IPS-20b (cell line): ENCODE measurements at regions not wholly inside any gene's neighbourhood (a gene's known extent, or its start where the extent isn't known, plus 50 kb on each side); places are given as distances from the start of the nearest gene placed in this dataset.
"Not testable (repeated sequence)": the region's sequence is repeated elsewhere in the genome, so short reads cannot be mapped to it uniquely, and the experiment has no call there.

ENCODE experiments used
- H3K27ac ChIP-seq: one replicate; pipeline ENCODE4 v1.5.1; 2013; ENCODE audit warnings: low read length
- H3K27me3 ChIP-seq: 2 replicates; pipeline ENCODE4 v1.6.1; 2013; ENCODE audit warnings: mild to moderate bottlenecking, low read length, inconsistent platforms; ENCODE audit not compliant: insufficient read depth
- H3K36me3 ChIP-seq: 2 replicates; pipeline ENCODE4 v1.6.1; 2013; ENCODE audit warnings: low read depth, mild to moderate bottlenecking, inconsistent platforms, low read length, moderate library complexity; ENCODE audit not compliant: insufficient read depth
- H3K4me1 ChIP-seq: 2 replicates; pipeline ENCODE4 v1.6.1; 2013; ENCODE audit warnings: mild to moderate bottlenecking, control low read depth, inconsistent platforms, low read length, moderate library complexity; ENCODE audit not compliant: insufficient read depth
- H3K4me3 ChIP-seq: 2 replicates; pipeline ENCODE4 v1.5.1; 2013; ENCODE audit warnings: mild to moderate bottlenecking, low read length, inconsistent platforms
- H3K9ac ChIP-seq: 2 replicates; pipeline ENCODE4 v1.6.1; 2013; ENCODE audit warnings: low read depth, mild to moderate bottlenecking, inconsistent platforms, low read length, moderate library complexity
- H3K9me3 ChIP-seq: 2 replicates; pipeline ENCODE4 v1.6.1; 2013; ENCODE audit warnings: mild to moderate bottlenecking, low read depth, low read length, inconsistent platforms; ENCODE audit not compliant: insufficient read depth

DNA sequence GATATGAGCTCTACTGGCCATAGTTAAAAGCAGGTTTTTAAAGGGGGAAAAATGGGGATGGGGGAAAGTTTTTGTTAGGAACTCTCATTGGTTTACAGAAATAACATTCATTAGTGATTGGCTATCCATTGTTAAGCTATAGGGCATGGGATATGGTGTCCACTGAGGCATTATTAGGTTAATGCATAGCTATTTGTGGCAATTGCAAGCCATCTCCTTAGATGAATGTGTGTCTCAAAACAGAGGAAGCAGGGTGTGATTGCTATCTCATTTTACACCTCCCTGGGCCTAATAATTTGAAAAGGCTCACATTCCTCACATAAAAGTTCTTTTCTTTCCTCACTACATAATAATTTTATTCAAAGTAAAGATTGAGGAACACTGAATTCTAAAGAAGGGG, 396.6 kb downstream of the TAFA4 start:
- no peak overlapping the region for H3K27ac ChIP-seq
- H3K9me3 ChIP-seq, result peaks cover 4% of the 10 kb centered on the region; the same call in 1 of the 2 replicates
- no peaks in the 10 kb centered on the region for H3K36me3 ChIP-seq
- H3K4me3 ChIP-seq, result no peak overlapping the region
- no peaks in the 10 kb centered on the region for H3K27me3 ChIP-seq
- H3K9ac ChIP-seq, result no peak overlapping the region
- peaks cover 29% of the 10 kb centered on the region for H3K4me1 ChIP-seq

DNA sequence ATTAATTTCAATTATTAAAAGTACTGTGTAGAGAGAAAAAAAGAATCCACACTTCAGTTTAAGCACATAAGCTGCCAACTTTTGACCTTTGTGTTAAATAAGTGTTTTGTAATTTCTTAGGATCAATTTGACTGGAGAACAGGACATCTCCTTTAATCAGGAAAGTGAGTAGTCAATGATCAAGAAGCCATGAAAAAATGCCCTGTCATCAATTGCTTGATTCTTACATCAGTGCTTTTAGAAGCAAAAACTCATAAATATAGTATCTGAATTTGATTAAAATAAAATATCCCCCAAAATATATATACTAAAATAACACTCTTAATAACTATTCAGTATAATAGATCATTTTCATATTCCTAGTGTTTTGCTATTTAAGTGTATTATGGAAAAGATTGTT, 409.0 kb downstream of the TAFA4 start:
- no peak overlapping the region for H3K9ac ChIP-seq
- no peaks in the 10 kb centered on the region for H3K36me3 ChIP-seq
- no peak overlapping the region for H3K4me3 ChIP-seq
- H3K4me1 ChIP-seq, result no peaks in the 10 kb centered on the region
- H3K27ac ChIP-seq, result no peak overlapping the region
- H3K27me3 ChIP-seq, result no peaks in the 10 kb centered on the region
- no peaks in the 10 kb centered on the region for H3K9me3 ChIP-seq

GRCh38 chr3:68515237-68515636, 417.1 kb downstream of the TAFA4 start:
- H3K27me3 ChIP-seq, result no peaks in the 10 kb centered on the region
- no peak overlapping the region for H3K4me3 ChIP-seq
- H3K36me3 ChIP-seq, result no peaks in the 10 kb centered on the region
- H3K9me3 ChIP-seq, result no peaks in the 10 kb centered on the region
- H3K4me1 ChIP-seq, result no peaks in the 10 kb centered on the region
- no peak overlapping the region for H3K9ac ChIP-seq
- no peak overlapping the region for H3K27ac ChIP-seq

DNA sequence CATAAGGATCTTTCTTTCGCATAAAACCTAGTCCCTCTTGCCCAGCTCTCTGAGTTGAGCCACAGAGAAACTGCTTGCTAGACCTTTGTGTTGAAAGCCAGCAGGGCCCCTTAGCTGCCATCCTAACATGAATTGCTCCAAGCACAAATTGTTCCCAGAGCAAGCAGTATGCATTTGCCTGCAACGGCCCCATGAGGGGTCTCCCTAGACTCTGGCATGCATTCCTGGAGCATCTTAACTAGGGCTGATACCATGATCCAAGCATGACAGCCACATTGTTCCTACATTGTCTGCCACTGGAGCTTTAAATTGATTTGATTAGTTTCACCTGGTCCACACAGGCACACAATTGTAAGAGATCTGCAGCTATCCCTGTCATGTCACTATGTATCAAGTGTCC, 428.1 kb downstream of the TAFA4 start:
- Histone ChIP-seq H3K27me3 (no peaks in the 10 kb centered on the region), H3K9ac (no peak overlapping the region), H3K4me3 (no peak overlapping the region), H3K9me3 (no peaks in the 10 kb centered on the region), H3K27ac (no peak overlapping the region), H3K36me3 (no peaks in the 10 kb centered on the region), H3K4me1 (no peaks in the 10 kb centered on the region)

- H3K9me3 ChIP-seq, H3K27me3 ChIP-seq, H3K36me3 ChIP-seq, H3K4me1 ChIP-seq, H3K27ac ChIP-seq, H3K9ac ChIP-seq, H3K4me3 ChIP-seq: not testable (repeated sequence)
Measured at GRCh38 chr3:68485845-68486244, 446.5 kb downstream of the TAFA4 start.

DNA sequence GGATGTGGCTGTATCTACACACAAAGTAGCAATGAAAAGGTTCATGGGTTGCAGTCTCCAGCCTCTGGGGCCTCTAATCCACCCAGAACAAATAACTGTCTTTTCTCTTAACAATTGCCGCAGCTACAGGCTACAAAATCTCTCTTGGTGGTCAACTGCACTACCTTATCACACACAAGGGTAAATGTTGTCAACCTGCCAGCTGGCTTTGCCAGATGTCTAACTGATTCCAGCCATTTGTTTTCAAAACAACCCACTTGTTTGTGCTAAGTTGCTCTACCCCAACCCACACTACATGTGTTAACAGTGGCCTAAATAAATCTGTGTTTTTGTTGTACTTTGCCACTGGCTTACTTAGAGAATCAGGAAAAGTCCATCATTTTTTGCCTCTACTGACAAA, 447.3 kb downstream of the TAFA4 start:
- Histone ChIP-seq H3K36me3 (no peaks in the 10 kb centered on the region), H3K27ac (no peak overlapping the region), H3K9ac (no peak overlapping the region), H3K4me3 (no peak overlapping the region), H3K4me1 (no peaks in the 10 kb centered on the region), H3K9me3 (no peaks in the 10 kb centered on the region), H3K27me3 (no peaks in the 10 kb centered on the region)

GRCh38 chr3:68483601-68484000, 448.7 kb downstream of the TAFA4 start:
- H3K27ac ChIP-seq, result no peak overlapping the region

DNA sequence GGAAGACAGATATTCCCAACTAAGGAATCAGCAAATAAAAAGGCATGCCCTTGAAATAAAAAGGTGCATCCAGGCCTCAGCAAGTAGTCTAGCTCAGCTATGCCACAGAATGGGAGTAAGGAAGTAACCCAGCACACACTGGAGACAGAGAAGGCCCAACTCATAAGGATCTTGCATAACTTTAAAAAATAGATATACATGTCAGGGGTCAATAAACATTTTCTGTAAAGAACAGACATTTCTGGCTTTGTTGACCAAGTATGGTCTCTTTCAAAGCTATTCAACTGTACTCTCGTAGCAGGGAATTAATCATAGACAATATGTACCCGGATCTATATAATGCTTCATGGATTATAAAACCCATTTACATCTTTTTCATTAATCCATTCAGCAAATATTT, 449.3 kb downstream of the TAFA4 start:
- no peak overlapping the region for H3K9ac ChIP-seq
- H3K9me3 ChIP-seq, result no peaks in the 10 kb centered on the region
- no peaks in the 10 kb centered on the region for H3K36me3 ChIP-seq
- H3K4me1 ChIP-seq, result peaks cover under 1% of the 10 kb centered on the region; the same call in 1 of the 2 replicates
- H3K27ac ChIP-seq, result no peak overlapping the region
- H3K4me3 ChIP-seq, result no peak overlapping the region
- H3K27me3 ChIP-seq, result no peaks in the 10 kb centered on the region

More at GRCh38 chr3:68483601-68484000, 448.7 kb downstream of the TAFA4 start:
- Histone ChIP-seq H3K27me3 (no peaks in the 10 kb centered on the region), H3K9me3 (no peaks in the 10 kb centered on the region), H3K36me3 (no peaks in the 10 kb centered on the region), H3K4me1 (no peaks in the 10 kb centered on the region), H3K9ac (no peak overlapping the region), H3K4me3 (no peak overlapping the region)

GRCh38 chr3:68482565-68482964, 449.8 kb downstream of the TAFA4 start:
- no peak overlapping the region for H3K4me3 ChIP-seq
- H3K9ac ChIP-seq, result no peak overlapping the region
- no peaks in the 10 kb centered on the region for H3K9me3 ChIP-seq
- no peaks in the 10 kb centered on the region for H3K36me3 ChIP-seq
- peaks cover 3% of the 10 kb centered on the region; the same call in 1 of the 2 replicates for H3K4me1 ChIP-seq
- H3K27ac ChIP-seq, result no peak overlapping the region
- no peaks in the 10 kb centered on the region for H3K27me3 ChIP-seq

- no peaks in the 10 kb centered on the region for H3K36me3 ChIP-seq
- no peak overlapping the region for H3K9ac ChIP-seq
- H3K27me3 ChIP-seq, result no peaks in the 10 kb centered on the region
- H3K4me1 ChIP-seq, result peaks cover 3% of the 10 kb centered on the region; the same call in 1 of the 2 replicates
- no peaks in the 10 kb centered on the region for H3K9me3 ChIP-seq
- no peak overlapping the region for H3K4me3 ChIP-seq
- no peak overlapping the region for H3K27ac ChIP-seq
Measured at GRCh38 chr3:68479779-68480178, 452.6 kb downstream of the TAFA4 start.

GRCh38 chr3:68468695-68469375, 463.5 kb downstream of the TAFA4 start:
- H3K27ac ChIP-seq, result no peak overlapping the region
- H3K27me3 ChIP-seq, result no peaks in the 10 kb centered on the region
- no peaks in the 10 kb centered on the region; the same call in 1 of the 2 replicates for H3K9me3 ChIP-seq
- no peaks in the 10 kb centered on the region for H3K36me3 ChIP-seq
- no peak overlapping the region for H3K4me3 ChIP-seq
- H3K4me1 ChIP-seq, result no peaks in the 10 kb centered on the region
- no peak overlapping the region for H3K9ac ChIP-seq

DNA sequence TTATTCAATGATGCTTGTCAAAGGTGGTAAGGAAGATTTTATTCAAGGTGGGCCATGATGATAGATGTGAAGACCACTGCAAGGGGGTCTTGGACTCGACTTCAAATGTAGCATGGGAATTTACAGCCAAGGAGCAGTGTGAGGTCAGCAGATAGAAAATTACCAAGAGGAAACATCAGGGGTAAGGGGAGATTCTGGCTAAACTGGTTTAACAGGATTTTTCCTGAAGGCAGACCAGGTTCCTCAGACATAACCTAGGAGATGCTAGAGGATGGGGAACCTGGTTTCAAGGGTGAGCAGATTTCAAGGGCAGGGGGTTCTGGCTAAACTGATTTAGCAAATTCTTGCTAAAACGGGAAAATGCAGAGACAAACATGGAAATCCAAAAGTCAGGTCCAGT, 464.9 kb downstream of the TAFA4 start:
- no peaks in the 10 kb centered on the region; the same call in 1 of the 2 replicates for H3K9me3 ChIP-seq
- H3K27me3 ChIP-seq, result no peaks in the 10 kb centered on the region
- H3K4me3 ChIP-seq, result no peak overlapping the region
- no peaks in the 10 kb centered on the region for H3K4me1 ChIP-seq
- H3K36me3 ChIP-seq, result no peaks in the 10 kb centered on the region
- no peak overlapping the region for H3K9ac ChIP-seq
- no peak overlapping the region for H3K27ac ChIP-seq
